ENCODE measurements at regions not wholly inside any gene's neighbourhood (a gene's known extent, or its start where the extent isn't known, plus 50 kb on each side); places are given as distances from the start of the nearest gene placed in this dataset.
A peak's percentile ranks its signal among the peaks of the same experiment; 100 is the strongest.

- DNase-seq (ENCODE audit: low spot score), result no peak
Measured at GRCh38 chr4:126238013-126238412, 923.3 kb downstream of the FAT4 start.

DNA sequence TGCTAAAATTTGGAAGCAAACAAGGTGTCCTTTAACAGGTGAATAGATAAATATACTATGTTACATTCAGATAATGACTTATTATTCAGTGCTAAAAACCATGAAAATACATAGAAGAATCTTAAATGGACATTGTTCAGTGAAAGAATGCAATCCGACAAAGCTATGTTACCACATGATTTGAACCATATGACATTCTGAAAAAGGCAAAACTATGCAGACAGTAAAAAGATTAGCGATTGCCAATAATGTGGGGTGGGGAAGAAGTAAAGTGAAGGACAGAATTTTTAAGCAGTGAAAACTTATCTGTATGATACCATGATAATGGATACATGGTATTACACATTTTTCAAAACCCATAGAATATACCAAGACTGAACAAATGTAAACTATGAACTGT lies 926.9 kb downstream of the FAT4 start:
- DNase-seq (ENCODE audit: low spot score), result no peak

DNA sequence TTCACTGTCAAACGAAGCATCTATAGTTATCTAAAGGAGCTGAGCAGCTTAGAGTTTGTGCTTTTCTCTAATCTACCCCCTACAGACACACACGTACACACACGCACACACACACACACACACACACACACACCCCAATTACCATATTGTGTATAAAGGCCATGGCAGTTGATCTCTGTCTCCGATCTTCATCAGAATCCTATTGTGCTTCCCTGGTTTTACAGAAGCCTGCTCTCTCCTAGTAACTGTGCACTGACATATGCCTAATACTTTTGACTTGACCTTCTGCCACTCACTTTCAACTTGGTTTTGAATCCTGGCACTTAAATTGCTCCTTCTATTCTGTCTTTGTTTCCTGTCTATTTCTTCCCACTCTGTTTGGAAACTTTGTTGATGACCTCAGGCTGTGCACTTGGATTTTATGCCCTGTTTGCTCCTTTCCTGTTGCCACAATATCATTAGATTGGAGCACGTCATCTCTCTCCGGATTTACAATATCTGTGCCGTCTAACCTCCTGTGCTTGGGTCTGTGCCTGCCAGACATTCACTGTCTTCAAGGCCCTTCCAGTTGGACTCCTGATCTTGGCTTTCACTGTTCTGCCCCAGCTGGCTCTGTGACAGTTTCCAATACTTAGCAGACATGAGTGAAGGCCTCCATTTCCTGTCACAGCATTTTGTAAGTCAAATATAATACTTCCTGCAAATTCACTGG lies 928.1 kb downstream of the FAT4 start:
- no peak for DNase-seq (ENCODE audit: low spot score)

DNA sequence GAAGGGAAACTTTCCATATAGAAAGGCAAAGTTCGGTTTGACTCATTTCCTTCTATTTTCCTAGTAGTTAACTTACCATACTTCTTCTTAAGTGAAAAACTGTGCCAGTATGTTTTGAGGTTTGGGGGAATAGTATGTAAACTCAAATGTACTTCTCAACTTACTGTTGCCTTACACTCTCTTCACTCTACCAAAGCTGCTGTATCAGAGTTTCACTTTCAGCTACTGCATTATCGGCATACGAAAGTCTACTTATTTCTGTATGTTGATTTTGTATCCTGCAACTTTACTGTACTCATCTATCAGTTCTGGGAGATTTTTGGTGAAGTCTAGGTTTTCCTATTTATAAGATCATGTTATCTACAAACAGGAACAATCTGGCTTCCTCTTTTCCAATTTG lies 932.7 kb downstream of the FAT4 start:
- no peak for DNase-seq (ENCODE audit: low spot score)

DNA sequence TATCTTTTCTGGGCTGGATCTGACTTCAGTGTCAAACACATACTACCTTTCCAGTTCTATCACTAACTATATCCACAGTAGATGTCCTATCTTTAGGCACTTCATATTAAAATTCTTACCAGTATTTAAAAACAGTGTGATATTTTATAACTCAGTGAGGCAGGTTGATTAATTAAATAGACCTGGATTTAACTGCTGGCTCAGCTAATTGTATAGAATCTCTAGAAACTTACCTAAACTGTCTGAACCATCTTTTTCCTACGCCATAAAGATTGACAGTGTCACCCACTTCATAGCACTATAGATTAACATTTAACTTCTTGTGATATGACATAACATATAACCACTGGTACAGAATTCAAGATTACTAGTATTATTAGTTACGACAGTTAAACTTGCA lies 935.3 kb downstream of the FAT4 start:
- DNase-seq (ENCODE audit: low spot score), result no peak

DNA sequence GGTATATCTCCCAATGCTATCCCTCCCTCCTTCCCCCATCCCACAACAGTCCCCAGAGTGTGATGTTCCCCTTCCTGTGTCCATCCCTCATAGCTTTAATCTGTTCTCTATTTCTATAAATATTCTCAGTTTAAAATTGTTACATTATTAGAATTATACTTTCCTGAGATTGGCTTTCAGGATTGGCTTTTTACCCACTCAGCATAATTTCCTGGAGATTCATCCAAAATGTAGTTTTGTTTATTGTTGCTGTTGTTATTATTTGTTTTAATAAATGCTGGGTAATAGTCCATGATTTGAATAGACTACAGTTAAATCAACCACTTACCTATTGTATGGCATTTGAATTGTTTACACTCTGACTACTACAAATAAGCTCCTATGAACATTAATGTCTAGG lies 936.4 kb downstream of the FAT4 start:
- DNase-seq (ENCODE audit: low spot score), result no peak

DNA sequence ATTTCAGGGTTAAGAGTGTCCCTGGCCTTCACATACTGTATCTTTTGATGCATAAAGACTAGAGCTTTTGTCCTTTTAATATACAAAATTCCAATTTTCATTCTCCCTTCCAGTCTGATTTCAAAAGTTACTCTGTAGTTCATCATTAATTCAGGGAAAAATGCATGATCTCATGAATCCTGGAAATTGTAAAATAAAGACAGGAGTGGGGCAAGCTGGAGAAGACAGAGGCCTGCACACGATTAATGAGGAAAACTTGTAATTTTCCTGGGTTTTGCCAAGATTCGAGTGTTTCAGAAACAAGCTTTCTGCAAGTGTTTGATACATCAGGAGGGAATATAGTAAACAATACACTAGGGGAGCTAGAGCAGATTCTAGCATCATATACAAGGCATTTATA lies 947.9 kb downstream of the FAT4 start:
- no peak for DNase-seq (ENCODE audit: low spot score)

DNA sequence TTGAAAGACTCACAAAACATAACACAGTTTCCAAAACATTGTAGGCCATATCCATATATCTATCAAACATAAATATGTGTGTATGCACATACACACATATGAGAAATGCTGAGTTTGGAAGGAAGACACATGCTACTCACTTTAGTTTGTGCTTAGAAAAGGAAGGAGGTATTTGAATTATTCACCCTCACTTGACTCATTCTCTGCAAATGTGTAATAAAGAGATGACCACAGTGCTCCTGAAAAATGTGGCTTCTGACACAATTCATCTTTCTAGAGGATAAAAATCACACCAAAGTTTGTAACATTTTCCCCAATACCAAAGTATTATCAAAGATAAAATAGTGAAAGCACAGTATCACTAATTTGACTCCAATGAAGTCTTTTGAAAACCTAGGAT lies 950.1 kb downstream of the FAT4 start:
- no peak for DNase-seq (ENCODE audit: low spot score)

- DNase-seq (ENCODE audit: low spot score), result no peak
Measured at GRCh38 chr4:126265888-126266287, 951.1 kb downstream of the FAT4 start.

- no peak for DNase-seq (ENCODE audit: low spot score)
Measured at GRCh38 chr4:126267689-126268088, 952.9 kb downstream of the FAT4 start.

- DNase-seq (ENCODE audit: low spot score), result no peak
Measured at GRCh38 chr4:126268106-126268505, 953.4 kb downstream of the FAT4 start.

DNA sequence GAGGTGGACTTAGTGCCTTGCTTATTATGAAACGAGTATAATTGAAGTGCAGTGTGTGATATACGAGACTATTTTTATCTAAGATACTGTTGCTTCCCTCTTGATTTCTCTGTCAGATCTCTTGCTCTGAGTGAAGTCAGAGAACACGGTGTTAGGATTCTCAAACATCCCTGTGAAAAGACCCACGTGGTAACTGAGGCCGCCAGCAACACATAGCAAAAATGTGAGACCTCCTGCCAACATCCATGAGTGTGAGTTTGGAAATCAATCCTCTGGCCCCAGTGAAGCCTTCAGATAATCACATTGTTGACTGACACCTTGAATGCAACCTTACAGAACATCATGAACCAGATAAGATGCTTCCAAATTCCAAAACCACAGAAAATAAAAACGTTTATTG lies 954.4 kb downstream of the FAT4 start:
- DNase-seq (ENCODE audit: low spot score), result no peak

DNA sequence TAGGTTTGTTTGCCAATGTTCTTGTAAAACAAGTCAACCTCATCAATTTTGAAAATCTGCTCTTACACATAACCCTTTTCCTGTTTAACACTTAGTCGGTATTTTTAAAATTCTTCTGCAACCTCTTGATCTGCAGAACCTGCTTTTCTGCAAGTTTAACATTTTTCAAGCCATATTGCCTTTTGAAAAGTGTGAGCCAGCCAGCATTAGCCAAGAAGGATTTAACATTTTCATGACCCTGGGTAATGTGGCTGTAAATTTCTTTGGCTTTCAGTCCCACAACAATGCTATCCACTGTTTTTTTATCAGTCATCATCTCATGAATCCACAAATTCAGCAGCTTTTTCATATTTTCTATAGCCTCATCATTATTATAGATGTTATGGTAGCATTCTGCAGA lies 956.5 kb downstream of the FAT4 start:
- DNase-seq (ENCODE audit: low spot score), result no peak

DNA sequence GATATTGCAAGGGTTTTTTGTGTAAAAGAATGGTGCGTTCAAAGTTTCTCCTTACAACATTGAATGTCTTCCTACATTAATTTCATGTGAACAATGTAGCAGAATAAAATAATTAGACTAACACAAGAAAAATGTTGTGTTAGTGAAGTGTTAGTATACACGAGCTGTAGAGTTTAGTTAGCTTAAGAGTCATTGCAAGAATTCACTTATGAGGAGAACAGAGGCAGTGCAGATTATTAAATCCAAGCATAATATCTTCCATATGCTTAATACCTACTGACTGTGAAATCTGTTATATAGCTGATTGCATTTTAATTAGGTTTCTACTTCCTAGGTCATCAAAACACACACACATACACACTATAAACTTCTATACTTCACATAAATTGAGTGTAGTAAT lies 959.0 kb downstream of the FAT4 start:
- no peak for DNase-seq (ENCODE audit: low spot score)

- no peak for DNase-seq (ENCODE audit: low spot score)
Measured at GRCh38 chr4:126291886-126292285, 977.1 kb downstream of the FAT4 start.

GRCh38 chr4:126298271-126298670 lies 983.5 kb downstream of the FAT4 start:
- DNase-seq (ENCODE audit: low spot score), result no peak

DNA sequence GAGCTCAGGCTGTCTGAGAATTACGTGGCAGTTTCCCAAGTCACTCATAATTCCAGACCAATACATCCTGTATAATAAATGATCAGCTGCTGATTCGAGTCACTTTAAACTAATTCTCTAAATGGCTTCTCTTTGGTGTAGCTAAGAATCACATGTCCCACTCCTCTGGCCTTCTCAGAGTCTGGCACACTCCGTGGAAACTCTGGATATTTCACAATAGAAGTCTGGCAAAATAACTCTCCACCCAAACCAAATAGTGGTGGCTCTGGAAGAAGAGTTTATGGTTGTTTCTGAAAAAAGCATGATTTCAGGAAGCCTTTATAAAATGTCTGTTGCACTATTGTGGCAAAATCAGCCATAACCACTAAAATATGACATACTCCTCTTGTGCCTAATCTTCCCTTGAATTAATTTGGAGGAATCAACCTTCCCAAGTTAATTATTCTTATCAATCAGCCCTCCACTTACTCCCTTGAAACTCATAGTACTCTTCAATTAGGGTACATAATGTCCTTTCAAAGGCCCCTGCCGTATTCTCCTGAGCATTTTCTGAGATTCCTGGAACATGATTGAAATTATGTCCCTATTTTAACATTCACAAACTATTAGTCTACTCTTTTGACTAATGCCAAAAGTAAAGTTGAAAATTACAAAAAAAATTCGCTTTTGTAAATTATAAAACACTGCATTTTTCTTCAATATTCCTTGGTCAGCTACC lies 991.6 kb downstream of the FAT4 start:
- DNase-seq (ENCODE audit: low spot score), result no peak

DNA sequence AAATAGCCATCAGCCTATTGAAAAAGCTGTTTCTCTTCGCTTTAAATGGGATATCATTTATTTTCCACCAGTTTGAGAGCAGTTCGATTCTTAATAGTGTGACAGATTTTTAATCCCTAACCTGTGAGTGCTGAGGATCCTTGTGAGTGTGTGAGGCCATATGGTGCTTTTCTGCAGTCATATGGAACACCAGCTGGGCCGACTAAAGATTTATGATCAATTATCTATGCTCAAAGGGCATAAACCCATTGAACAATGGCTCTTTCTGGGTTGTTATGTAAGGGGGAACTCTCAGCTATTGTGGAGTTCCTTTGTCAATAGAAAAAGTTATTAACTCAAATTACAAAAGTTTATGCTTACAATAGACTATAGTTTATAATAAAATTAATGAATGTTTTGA lies 1003.6 kb downstream of the FAT4 start:
- no peak for DNase-seq (ENCODE audit: low spot score)

DNA sequence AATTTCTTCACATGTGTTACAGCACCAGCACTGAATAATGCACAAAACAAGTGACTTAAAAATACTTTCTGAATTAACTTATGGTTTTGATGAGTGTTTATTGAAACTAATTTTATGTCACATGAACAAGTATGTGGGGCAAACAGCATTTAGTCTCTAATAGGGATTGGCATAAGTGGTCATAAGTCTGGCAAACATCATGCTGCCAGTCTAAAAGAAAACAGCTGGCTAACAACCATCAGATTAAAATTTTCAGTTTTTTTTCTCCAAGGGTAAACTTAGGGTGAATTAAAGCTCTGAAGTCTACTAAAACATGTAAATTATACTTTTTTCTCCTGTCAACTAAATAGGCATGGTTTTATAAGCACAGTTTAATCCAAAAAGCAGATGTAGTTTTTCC lies 1014.2 kb downstream of the FAT4 start:
- no peak for DNase-seq (ENCODE audit: low spot score)

DNA sequence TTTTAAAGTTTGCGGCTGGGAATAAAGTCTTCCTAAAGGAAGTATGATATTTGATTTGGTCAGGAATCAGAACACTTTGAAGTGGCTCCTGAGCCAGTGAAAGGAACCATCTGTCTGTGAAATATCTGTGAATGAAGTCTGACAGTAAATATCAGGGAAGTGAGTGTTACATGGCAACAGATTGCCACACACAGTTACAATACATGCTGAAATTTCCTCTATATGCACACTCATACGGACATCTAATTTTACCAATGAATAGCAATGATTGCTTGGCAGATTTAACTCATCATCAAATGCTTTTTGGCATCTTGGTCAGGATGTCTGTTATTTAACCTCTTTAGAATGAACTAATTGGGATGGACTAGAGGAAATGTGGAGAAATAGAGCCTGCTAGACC lies 1023.8 kb downstream of the FAT4 start:
- DNase-seq (ENCODE audit: low spot score), result peak; percentile 19

DNA sequence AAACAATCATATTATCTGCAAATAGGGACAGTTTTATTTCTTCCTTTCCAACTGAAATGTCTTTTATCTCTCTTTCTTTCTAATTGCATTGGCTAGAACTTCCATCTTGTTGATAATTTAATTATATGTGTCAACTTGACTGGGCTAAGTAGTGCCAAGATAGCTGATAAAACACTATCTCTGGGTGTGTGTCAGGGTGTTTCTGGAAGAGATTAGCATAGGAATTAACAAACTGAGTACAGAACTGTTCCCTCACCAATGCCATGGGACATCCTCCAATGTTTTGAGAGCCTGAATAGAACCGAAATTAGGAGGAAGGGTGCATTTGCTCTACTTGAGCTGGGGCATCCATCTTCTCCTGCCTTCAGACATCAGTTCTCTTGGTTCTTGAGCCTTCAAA lies 1027.2 kb downstream of the FAT4 start:
- no peak for DNase-seq (ENCODE audit: low spot score)

GRCh38 chr4:126344472-126344871 lies 1029.7 kb downstream of the FAT4 start:
- DNase-seq (ENCODE audit: low spot score), result no peak

DNA sequence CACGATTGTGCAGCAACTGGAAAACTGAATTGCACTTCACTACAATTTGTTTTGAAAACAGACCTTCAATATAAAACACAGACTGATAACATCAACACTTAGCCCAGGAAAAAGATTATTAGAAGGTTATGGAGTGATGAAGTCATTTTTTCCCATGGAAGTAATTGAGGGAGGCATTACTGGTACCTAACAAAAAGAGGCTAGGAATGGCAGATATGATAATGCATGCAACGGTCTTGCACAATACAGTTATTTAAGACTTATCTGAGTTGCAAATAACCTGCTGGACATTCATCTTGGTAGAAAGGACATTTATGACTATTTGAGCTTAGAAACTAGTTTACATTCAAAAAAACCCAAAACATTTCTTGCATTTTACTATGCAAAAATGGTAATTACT lies 1031.9 kb downstream of the FAT4 start:
- no peak for DNase-seq (ENCODE audit: low spot score)

DNA sequence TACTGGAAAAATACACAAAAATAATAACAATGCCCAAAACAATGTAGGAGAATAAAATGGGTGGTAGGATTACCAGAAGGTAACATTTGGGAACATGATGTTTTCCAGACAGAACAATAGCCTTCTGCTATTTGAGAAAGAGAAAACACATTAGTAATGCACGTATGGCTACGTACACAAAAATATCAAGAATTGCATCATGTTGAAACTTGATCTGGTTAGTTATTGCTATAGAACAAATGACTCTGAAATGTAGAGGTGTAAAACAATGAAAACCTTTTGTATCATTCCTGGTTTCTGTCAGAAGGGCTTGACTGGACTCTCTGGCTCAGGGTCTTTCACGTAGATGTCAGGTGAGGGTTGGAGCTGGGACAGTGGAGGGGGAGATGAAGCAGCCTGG lies 1040.0 kb downstream of the FAT4 start:
- DNase-seq (ENCODE audit: low spot score), result no peak

All from Ammon's horn (tissue), 1 donor.